LNCaP clone FGC (cell line): ENCODE measurements at regions not wholly inside any gene's neighbourhood (a gene's known extent, or its start where the extent isn't known, plus 50 kb on each side); places are given as distances from the start of the nearest gene placed in this dataset.

Experiments used
- DNase-seq: peaks from one replicate; pipeline ENCODE4 v3.0.0-alpha.2; 2011; ENCODE audit warnings: low read depth
- H3K4me3 ChIP-seq: 2 replicates; pipeline ENCODE4 v1.5.1; 2011; ENCODE audit warnings: mild to moderate bottlenecking, low read depth, low read length, control low read depth
- CTCF ChIP-seq: IDR thresholded peaks from 2 replicates; pipeline ENCODE4 v1.5.1; 2012; ENCODE audit warnings: mild to moderate bottlenecking; ENCODE audit not compliant: control insufficient read depth, insufficient read depth; ENCODE audit errors: extremely low read depth

GRCh38 chr6:14393910-14394309, 276.3 kb downstream of the CD83 start:
- TF ChIP-seq CTCF = no peak
- no peak overlapping the region for H3K4me3 ChIP-seq
- no peak for DNase-seq

- H3K4me3 ChIP-seq = no peak overlapping the region
- no peak for DNase-seq
- no peak for TF ChIP-seq CTCF
Measured at GRCh38 chr6:14396392-14396791, 278.8 kb downstream of the CD83 start.

- no peak overlapping the region for H3K4me3 ChIP-seq
- TF ChIP-seq CTCF = no peak
- no peak for DNase-seq
Measured at GRCh38 chr6:14396826-14397517, 279.4 kb downstream of the CD83 start.

- no peak for DNase-seq
- no peak overlapping the region for H3K4me3 ChIP-seq
- TF ChIP-seq CTCF = no peak
Measured at GRCh38 chr6:14397518-14397901, 279.9 kb downstream of the CD83 start.

- TF ChIP-seq CTCF = no peak
- no peak for DNase-seq
- H3K4me3 ChIP-seq = no peak overlapping the region
Measured at GRCh38 chr6:14398953-14399352, 281.4 kb downstream of the CD83 start.

GRCh38 chr6:14399635-14400034, 282.1 kb downstream of the CD83 start:
- DNase-seq = no peak
- H3K4me3 ChIP-seq = no peak overlapping the region
- no peak for TF ChIP-seq CTCF

GRCh38 chr6:14401246-14401645, 283.7 kb downstream of the CD83 start:
- no peak overlapping the region for H3K4me3 ChIP-seq
- DNase-seq = no peak
- TF ChIP-seq CTCF = no peak
